Tibial nerve (tissue), 4 donors: ENCODE measurements at regions not wholly inside any gene's neighbourhood (a gene's known extent, or its start where the extent isn't known, plus 50 kb on each side); places are given as distances from the start of the nearest gene placed in this dataset.

Source experiments
- DNase-seq, 2 donors: peaks; one replicate each; pipeline ENCODE4 v3.0.0-alpha.2; 2019; ENCODE audit warnings: low spot score in 2 of 2
- H3K27ac ChIP-seq, 4 donors: fragments of 200-600 bp; sonication (generic) in 3 of 4; one replicate each; pipeline ENCODE4 v1.5.1; 2017 to 2019; ENCODE audit warnings: mild to moderate bottlenecking in 1 of 4
- H3K27me3 ChIP-seq, 2 donors: fragments of 200-600 bp; sonication (generic) in 1 of 2; one replicate each; pipeline versions ENCODE4 v1.5.1 to v1.6.0; 2017 to 2019
- H3K36me3 ChIP-seq, 3 donors: fragments of 200-600 bp; sonication (generic); one replicate each; pipeline ENCODE4 v1.5.1; 2018 to 2019
- H3K4me1 ChIP-seq, 4 donors: fragments of 200-600 bp; sonication (generic) in 3 of 4; one replicate each; pipeline ENCODE4 v1.5.1; 2017 to 2019
- H3K4me3 ChIP-seq, 4 donors: fragments of 200-600 bp; sonication (generic) in 3 of 4; one replicate each; pipeline ENCODE4 v1.5.1; 2017 to 2019; ENCODE audit warnings: mild to moderate bottlenecking in 1 of 4, moderate library complexity in 1 of 4
- H3K9me3 ChIP-seq, 4 donors: fragments of 200-600 bp; sonication (generic) in 3 of 4; one replicate each; pipeline ENCODE4 v1.5.1; 2017 to 2019
- EP300 ChIP-seq, 2 donors: sonication (generic); formaldehyde crosslinking; IDR thresholded peaks; one replicate each; pipeline ENCODE4 v1.6.1; 2017; ENCODE audit warnings: antibody characterized with exemption in 2 of 2, mild to moderate bottlenecking in 1 of 2
- POLR2A ChIP-seq, 2 donors: fragments of 450-650 bp; IDR thresholded peaks; one replicate each; pipeline ENCODE4 v1.6.1; 2017; ENCODE audit warnings: antibody characterized with exemption in 2 of 2, mild to moderate bottlenecking in 2 of 2, moderate library complexity in 2 of 2
- WGBS, 2 donors: methylation state at CpG; one replicate each; pipeline ENCODE4 v1.1.5; 2018; 5-methylcytosine and 5-hydroxymethylcytosine counted together
- TF ChIP-seq, protein P1 (sequence below), 5 experiments: fragments of 200-600 bp in 3 of 5; fragments of 450-650 bp in 2 of 5; sonication (generic) in 3 of 5; IDR thresholded peaks; one replicate each; pipeline ENCODE4 v1.5.1; 2016 to 2019; ENCODE audit warnings: antibody characterized with exemption in 5 of 5, mild to moderate bottlenecking in 3 of 5, moderate library complexity in 2 of 5

DNA sequence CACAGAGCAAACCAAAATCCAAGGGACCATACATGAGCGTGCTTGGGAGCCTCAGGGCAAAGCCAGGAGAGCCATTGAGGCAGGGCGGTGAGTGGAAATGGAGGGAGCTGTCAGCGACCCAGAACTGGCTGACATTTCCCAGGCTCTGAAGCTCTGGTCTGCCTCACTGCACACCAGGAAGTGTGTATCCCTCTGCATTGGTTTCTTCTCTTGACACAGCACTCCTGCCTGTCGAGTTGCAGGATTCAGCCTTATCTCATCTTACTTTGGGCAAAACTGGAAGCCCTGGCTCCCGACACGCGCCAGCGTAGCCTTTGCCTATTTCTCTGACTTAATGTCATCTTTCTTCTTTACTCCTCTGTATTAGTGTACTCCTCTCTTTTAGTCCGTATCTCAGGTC is 144.7 kb upstream of the HS3ST3A1 start:
- DNase-seq: no peak
- Histone ChIP-seq H3K4me3 (no peak overlapping the region), H3K27ac (no peak overlapping the region), H3K4me1 (no peaks in the 10 kb centered on the region), H3K27me3 (no peaks in the 10 kb centered on the region), H3K36me3 (no peaks in the 10 kb centered on the region), H3K9me3 (peaks cover 0 to 4% (median 0%) of the 10 kb centered on the region in 4 donors)
- WGBS, 2 donors: 89 to 91% methylated on average over 9 of the region's 9 CpGs
- TF ChIP-seq POLR2A (IDR thresholded peaks at IDR 0.05) (no peak), EP300 (IDR thresholded peaks at IDR 0.05) (no peak)
- TF ChIP-seq, protein P1, sequence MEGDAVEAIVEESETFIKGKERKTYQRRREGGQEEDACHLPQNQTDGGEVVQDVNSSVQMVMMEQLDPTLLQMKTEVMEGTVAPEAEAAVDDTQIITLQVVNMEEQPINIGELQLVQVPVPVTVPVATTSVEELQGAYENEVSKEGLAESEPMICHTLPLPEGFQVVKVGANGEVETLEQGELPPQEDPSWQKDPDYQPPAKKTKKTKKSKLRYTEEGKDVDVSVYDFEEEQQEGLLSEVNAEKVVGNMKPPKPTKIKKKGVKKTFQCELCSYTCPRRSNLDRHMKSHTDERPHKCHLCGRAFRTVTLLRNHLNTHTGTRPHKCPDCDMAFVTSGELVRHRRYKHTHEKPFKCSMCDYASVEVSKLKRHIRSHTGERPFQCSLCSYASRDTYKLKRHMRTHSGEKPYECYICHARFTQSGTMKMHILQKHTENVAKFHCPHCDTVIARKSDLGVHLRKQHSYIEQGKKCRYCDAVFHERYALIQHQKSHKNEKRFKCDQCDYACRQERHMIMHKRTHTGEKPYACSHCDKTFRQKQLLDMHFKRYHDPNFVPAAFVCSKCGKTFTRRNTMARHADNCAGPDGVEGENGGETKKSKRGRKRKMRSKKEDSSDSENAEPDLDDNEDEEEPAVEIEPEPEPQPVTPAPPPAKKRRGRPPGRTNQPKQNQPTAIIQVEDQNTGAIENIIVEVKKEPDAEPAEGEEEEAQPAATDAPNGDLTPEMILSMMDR (IDR thresholded peaks at IDR 0.05): no peak

DNA sequence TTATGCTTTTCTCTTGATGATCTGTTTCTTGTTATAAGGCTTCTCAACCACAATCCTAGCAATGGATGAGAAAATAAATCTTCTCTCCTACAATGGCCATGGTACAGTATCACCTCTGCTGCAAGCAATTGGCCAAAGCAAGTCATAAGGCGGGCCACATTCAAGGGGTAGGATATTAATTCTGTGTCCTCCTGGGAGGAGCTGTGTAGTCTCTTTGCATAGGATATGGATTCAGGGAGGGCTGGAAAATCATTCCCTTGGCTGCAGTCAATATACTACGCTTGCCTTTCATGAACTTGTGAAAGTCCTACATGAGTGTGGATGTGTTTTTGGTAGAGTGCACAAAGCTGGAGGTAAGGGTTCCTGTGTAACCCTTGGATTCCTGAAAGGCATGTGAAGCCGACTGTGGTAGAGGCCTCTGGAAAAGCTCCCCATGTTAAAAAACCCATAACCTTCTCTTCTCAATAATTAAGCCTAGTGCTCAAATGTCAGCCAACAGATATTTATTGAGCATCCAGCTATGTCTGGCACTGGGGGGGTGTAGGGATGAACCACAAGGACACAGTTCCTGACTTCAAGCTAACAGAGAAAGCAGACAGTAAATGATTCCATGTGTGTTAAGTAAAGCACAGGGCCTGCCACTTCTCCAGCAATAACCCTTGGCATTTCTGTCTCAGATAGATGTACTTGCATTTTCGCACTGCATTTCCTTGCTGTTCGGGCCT is 147.6 kb upstream of the HS3ST3A1 start:
- no peak overlapping the region for H3K27ac ChIP-seq
- no peaks in the 10 kb centered on the region for H3K27me3 ChIP-seq
- H3K36me3 ChIP-seq: no peaks in the 10 kb centered on the region
- H3K4me1 ChIP-seq: no peaks in the 10 kb centered on the region
- DNase-seq: no peak
- peaks cover 0 to 4% (median 0%) of the 10 kb centered on the region in 4 donors for H3K9me3 ChIP-seq
- 84 to 88% methylated on average over 5 of the region's 5 CpGs for WGBS, 2 donors
- TF ChIP-seq POLR2A (IDR thresholded peaks at IDR 0.05): no peak
- TF ChIP-seq, protein P1 (IDR thresholded peaks at IDR 0.05): no peak
- no peak for TF ChIP-seq EP300 (IDR thresholded peaks at IDR 0.05)
- no peak overlapping the region for H3K4me3 ChIP-seq

DNA sequence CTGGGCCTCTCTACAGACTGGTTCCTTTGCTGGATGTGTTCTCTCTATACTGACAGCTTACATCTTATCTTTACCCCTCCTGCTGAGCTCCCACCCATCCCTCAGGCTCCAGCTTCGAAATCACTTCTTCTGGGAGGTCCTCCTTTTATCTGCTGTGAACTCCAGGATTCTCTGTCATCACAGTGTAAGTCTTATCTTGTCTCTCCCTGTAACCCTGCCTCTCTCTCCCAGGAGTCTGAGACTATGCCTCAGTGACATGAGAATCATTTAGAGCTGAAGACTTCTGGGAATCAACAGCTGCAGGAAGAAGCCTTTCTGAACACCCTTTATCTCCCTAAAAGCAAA is 148.1 kb upstream of the HS3ST3A1 start:
- TF ChIP-seq POLR2A (IDR thresholded peaks at IDR 0.05) (no peak), EP300 (IDR thresholded peaks at IDR 0.05) (no peak)
- TF ChIP-seq, protein P1 (IDR thresholded peaks at IDR 0.05): no peak
- no peak overlapping the region for H3K27ac ChIP-seq
- no peaks in the 10 kb centered on the region for H3K36me3 ChIP-seq
- no peaks in the 10 kb centered on the region for H3K27me3 ChIP-seq
- H3K9me3 ChIP-seq: peaks cover 0 to 4% (median 0%) of the 10 kb centered on the region in 4 donors
- no peaks in the 10 kb centered on the region for H3K4me1 ChIP-seq
- DNase-seq: no peak
- 43 to 68% methylated on average over 1 of the region's 1 CpG for WGBS, 2 donors
- no peak overlapping the region for H3K4me3 ChIP-seq

DNA sequence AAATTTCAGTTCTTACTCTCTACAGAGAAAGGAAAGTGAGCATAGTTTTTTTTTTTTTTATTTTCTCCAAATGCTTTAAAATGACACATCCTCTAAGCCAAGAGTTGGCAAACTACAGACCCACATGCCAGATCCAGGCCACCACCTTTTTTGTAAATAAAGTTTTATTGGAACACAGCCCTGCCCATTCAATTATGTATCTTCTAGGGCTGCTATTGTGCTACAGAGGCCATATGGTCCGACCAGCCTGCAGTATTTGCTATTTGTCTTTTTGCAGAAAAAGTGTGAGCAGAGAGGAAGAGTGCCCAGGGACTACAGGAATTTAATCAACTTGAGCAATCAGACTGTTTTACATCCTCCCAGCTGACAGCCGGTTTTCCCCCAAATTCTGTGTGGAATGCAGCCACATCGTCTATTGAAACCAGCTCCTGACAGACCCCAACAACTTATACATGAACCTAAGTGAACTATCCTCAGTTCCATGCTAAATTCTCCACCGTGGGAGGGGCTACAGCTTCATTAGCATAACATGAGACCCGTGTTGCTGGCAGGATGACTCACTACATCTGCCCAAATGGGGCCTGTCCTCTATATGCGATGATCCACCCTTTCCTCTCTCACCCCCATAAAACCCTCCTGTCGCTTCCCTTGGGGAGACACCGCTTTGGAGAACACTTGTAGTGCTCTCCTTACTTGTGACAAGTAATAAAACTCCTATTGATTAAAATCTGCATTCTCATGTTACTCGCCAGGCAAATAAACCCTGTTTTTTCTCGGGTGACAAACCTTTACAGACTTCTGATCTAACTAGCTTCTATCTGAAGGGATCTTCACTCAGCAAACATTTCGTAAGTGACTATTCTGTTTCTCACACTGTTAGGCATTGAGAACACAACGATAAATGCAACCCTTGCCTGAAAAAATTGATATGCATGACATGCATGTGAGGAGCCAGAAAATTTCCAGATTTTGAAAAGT is 149.4 kb upstream of the HS3ST3A1 start:
- WGBS, 2 donors: 40 to 46% methylated on average over 12 of the region's 12 CpGs
- no peak for DNase-seq
- Histone ChIP-seq H3K27me3 (no peaks in the 10 kb centered on the region), H3K9me3 (peaks cover 0 to 4% (median 0%) of the 10 kb centered on the region in 4 donors), H3K27ac (no peak overlapping the region), H3K36me3 (no peaks in the 10 kb centered on the region), H3K4me1 (no peaks in the 10 kb centered on the region), H3K4me3 (no peak overlapping the region)
- TF ChIP-seq EP300 (IDR thresholded peaks at IDR 0.05) (no peak), POLR2A (IDR thresholded peaks at IDR 0.05) (no peak)
- TF ChIP-seq, protein P1 (IDR thresholded peaks at IDR 0.05): no peak

DNA sequence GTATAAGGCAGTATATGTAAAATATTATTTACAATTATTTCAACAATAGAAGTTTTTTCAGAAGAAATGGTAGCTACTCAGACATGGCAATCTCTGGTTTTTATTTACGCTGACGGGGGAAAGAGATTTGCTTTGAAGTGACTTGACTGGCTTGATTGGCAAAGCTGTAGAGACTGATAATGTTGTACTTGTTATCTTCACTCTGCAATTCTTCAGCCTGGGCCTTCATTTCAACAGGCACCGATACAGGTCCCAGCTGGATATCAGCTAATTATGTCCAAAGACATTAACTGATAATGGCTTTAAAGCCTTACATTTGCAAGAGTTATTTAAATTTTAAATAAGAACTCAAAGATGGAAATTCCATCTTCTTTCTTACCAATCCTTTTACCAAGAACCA is 151.4 kb upstream of the HS3ST3A1 start:
- Histone ChIP-seq H3K4me3 (no peak overlapping the region), H3K9me3 (peaks cover 0 to 3% (median 0%) of the 10 kb centered on the region in 4 donors), H3K36me3 (no peaks in the 10 kb centered on the region), H3K4me1 (no peaks in the 10 kb centered on the region), H3K27me3 (no peaks in the 10 kb centered on the region), H3K27ac (no peak overlapping the region)
- no peak for DNase-seq
- TF ChIP-seq EP300 (IDR thresholded peaks at IDR 0.05) (no peak), POLR2A (IDR thresholded peaks at IDR 0.05) (no peak)
- TF ChIP-seq, protein P1 (IDR thresholded peaks at IDR 0.05): no peak
- WGBS, 2 donors: 81 to 84% methylated on average over 3 of the region's 3 CpGs
